GM04503 (cell line): ENCODE measurements at regions not wholly inside any gene's neighbourhood (a gene's known extent, or its start where the extent isn't known, plus 50 kb on each side); places are given as distances from the start of the nearest gene placed in this dataset.

Source experiments
- DNase-seq: peaks from one replicate; pipeline ENCODE4 v3.0.0-alpha.2; 2012; ENCODE audit warnings: low read depth

GRCh38 chr3:124497487-124497886 is 232.8 kb upstream of the UMPS start:
- DNase-seq: no peak

DNA sequence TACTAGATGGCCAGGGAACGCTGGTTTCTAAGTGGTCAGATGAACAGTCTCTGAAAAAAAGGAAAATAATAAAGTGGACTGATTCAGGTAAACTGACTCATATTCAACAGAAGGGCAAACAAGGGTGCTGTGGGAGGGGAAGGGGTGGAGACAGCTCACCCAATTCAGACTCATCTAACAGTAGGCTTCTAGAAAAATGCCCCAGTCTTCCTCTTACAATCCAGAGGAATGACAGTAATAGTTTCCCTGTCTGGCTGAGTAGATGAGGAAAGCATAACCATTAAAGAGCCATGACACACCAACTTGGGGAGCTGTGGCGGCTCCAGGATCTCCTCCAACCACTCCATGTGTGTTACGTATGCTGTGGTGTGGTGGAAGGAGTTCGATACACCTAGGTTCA is 231.4 kb upstream of the UMPS start:
- DNase-seq: no peak

DNA sequence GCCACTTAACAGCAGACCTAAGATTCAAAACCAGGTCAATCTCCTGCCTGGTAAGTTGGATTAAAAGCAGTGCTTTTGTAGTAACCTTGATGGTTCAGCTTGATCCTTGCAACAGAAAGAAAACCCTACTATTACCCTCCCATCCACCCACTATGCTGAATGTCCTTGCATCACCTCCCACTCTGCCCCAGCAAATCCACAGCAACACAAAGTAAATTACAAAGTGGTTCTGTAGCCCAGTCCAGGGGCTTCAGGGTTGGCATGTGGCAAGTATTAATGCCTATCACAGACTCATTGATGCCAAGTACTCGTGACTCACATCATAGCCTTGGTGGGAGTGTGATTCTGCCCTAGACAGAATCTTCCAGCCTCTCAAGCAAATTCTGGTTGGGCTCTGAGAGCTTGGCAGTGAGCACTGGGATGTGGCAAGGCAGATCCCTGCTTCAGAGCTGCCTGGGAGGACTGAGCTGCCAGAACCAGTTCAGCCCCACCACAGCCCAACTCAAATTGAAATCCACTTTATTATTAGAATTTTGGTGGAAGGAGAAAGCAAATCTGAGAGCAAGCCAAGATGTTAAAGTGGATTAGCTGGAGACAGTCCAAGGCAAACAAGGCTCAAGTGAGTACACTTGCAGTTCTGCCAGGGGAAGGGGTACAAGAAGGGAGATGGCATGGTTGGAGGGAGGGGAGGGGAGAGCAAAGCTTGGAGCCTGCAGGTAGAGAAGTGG is 225.8 kb upstream of the UMPS start:
- peak; percentile 70 for DNase-seq

- DNase-seq: no peak
Observed at GRCh38 chr3:124509884-124510283, 220.4 kb upstream of the UMPS start.

- DNase-seq: no peak
Observed at GRCh38 chr3:124510290-124510689, 220.0 kb upstream of the UMPS start.

- DNase-seq: no peak
Observed at GRCh38 chr3:124512881-124513609, 217.2 kb upstream of the UMPS start.

DNA sequence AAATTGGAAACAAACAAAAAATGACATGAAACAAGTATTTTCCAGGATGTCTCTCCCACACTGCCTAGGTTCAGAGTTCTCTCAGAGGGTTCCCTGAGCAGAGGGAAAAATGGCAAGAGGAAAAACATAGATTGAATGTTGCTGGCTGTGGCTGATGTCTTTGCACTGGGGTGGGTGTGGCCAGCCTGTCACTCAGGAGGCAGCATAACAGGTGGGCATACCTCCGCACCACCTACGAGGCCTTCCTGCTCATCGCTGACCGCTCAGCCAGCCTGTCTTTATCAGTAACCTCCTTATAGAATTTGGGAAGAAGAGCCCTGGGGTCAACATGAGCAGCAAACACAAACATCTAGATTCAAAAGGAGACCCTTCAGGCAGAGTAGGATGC is 216.6 kb upstream of the UMPS start:
- DNase-seq: no peak

GRCh38 chr3:124514683-124515082 is 215.6 kb upstream of the UMPS start:
- no peak for DNase-seq

GRCh38 chr3:124516333-124516732 is 213.9 kb upstream of the UMPS start:
- no peak for DNase-seq

- DNase-seq: no peak
Observed at GRCh38 chr3:124517306-124517705, 212.9 kb upstream of the UMPS start.

DNA sequence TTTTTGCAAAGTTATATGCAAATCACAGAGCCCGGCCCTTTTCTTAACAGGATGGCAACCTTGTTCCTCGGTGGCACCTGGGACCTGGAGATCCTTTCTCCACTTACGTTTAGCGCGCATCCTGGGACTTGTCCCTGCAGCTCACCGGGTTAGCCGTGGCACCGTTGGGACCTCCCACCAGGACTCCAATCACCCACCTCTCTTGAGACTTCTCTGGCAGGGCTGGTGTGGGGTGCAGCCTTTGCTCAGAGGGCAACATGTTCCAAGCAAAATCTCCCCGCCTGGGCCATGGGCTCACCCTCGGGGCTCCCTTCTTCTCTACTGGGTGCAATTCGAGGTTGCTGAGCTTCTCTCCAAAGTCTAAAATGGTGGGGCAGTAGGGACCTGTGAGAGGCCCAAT is 211.9 kb upstream of the UMPS start:
- no peak for DNase-seq

- no peak for DNase-seq
Observed at GRCh38 chr3:124519591-124520194, 210.6 kb upstream of the UMPS start.

DNA sequence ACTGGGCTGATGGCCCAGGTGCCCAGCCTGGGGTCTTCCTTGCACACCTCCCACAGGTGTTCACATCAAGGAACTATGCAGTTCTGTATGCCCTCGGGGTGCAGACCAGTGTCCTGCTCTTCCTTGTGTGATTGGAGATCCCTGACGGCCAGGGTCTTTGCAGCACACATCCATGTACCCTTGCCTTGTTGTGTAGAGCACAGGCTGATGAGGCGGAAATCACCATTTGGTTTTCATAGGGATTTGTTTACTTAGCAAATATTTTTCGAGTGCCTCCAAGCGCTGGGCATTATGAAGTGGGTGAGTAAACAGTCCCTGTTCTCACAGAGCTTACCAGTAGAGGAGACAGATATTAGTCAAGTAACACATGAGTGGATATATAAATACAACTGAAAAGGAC is 209.3 kb upstream of the UMPS start:
- DNase-seq: no peak

GRCh38 chr3:124522082-124522625 is 208.1 kb upstream of the UMPS start:
- no peak for DNase-seq

DNA sequence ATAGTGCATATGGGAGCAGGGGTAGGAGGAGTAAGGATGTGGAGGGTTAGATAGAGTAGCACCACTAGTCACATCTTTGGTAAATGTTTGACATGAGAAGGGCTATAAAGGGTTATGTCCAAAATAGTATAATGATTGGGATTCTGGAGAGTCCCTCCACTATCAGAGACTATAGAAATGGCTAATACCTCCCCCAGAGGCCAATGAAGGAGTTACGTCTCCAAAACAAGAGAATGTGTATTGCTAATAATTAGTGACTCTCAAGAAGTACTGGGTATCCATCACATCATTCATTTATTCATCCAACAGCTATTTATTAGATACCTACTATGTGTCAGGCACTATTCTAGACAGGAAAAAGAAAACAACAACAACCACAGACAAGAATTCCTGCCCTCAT is 203.7 kb upstream of the UMPS start:
- no peak for DNase-seq

GRCh38 chr3:124529826-124530571 is 200.3 kb upstream of the UMPS start:
- DNase-seq: no peak

DNA sequence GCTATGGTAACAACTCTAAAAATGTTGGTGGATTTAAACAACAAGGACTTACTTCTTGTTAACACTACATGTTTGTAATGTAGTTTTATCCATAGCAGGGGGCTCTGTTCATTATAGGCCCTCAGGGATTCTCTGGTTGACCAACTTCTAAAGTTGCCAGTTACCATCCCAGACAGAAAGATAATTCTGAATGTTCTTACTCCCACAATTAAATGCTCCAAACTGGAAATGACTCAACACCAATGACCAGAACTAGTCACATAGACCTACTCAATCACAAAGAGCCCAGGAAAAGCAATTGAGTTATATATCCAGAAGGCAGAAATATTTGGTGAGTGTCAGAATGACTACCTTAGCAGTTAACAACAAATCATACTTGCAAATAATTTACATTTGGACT is 199.3 kb upstream of the UMPS start:
- no peak for DNase-seq

GRCh38 chr3:124532071-124532470 is 198.2 kb upstream of the UMPS start:
- DNase-seq: no peak

GRCh38 chr3:124535306-124535705 is 194.9 kb upstream of the UMPS start:
- DNase-seq: no peak

DNA sequence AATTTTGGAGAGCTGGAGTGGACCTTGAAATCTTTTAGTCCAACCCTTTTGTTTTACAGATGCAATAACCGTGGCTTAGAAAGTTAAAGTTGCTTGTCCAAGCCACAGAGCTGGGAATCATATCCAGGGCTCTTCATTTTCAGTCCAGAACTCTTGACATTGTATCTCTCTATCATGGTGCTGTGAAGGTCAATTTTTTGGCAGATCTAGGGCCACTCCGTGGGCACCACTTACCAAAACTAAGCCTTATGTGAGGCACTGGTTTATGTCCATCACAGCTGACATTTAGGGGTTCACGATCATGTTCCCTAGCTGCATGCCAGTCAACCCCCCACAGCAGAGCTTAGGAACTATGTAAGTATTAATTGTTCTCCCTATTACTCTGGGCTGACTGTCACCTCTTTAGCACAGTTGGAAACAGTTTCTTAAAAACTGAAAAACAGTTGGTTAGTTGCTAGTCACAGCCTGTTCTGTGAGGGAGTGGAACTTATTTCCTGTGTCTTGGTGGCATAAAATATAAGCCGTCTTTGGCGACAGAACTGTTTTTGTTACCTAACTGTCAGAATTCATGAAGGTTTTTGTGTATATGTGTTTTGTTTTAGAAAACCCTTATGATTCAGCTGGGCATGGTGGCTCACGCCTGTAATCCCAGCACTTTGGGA is 189.6 kb upstream of the UMPS start:
- DNase-seq: no peak

DNA sequence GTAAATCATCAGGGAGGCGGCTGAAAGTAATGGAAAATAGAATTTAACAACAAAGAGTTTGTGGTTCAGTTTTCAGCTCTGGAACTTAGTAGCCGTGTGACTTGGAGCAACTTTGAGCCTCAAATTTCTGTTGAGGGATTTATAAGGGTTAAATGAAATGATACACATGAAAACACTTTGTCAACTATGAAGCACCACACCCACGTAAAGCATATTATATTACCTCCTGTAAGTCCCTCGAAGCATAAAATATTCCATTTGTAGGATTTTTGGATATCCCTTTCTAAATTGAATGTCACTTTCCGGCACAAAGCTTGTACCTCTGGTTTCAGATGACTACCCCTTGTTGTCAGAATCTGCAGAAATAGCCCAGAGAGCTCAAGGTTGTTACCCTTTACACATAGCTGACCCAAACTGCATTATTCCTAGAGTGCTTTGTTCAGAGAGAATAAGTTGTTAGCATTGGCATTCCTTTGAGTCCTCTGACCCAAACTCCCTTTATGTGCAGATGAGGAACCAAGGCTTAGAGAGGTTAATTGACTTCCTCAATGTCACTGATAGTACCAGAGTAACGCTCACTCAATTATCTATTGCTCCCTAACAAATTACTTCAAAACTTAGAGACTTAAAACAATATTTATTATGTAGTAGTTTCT is 187.9 kb upstream of the UMPS start:
- DNase-seq: no peak
